Common myeloid progenitor, CD34-positive (primary cell): ENCODE measurements at regions not wholly inside any gene's neighbourhood (a gene's known extent, or its start where the extent isn't known, plus 50 kb on each side); places are given as distances from the start of the nearest gene placed in this dataset.

Experiments used
- CTCF ChIA-PET: fragments of 350-600 bp; sonication (Branson Sonifier 250); formaldehyde crosslinking; loops from one replicate; lab custom pipeline; 2021; ENCODE audit warnings: antibody characterized with exemption; lab: Charles Lee
- POLR2A ChIA-PET: fragments of 350-600 bp; sonication (Branson Sonifier 250); formaldehyde crosslinking; loops from one replicate; lab custom pipeline; 2021; ENCODE audit warnings: antibody characterized with exemption; lab: Charles Lee
- DNase-seq, 3 donors: peaks; one replicate each; pipeline versions ENCODE4 v3.0.0 to v3.0.0-alpha.2; 2013
- H3K27ac ChIP-seq, 2 experiments: 1 replicate in 1 of 2; 2 replicates in 1 of 2; pipeline ENCODE4 v1.7.0; 2013; ENCODE audit warnings: inconsistent platforms in 2 of 2, low read length in 2 of 2, mild to moderate bottlenecking in 2 of 2, low read depth in 1 of 2, moderate library complexity in 1 of 2; ENCODE audit not compliant: severe bottlenecking in 2 of 2, insufficient read depth in 1 of 2, poor library complexity in 1 of 2
- H3K27me3 ChIP-seq, 5 experiments: replicated peaks in 2 of 5; 1 replicate in 3 of 5; 2 replicates in 2 of 5; pipeline versions ENCODE4 v1.6.1 to v1.7.0; 2013; ENCODE audit warnings: low read length in 4 of 5, mild to moderate bottlenecking in 2 of 5, moderate library complexity in 2 of 5, inconsistent platforms in 1 of 5; ENCODE audit not compliant: insufficient read depth in 5 of 5, control insufficient read depth in 4 of 5
- H3K36me3 ChIP-seq, 4 experiments: 1 replicate in 2 of 4; 2 replicates in 2 of 4; pipeline versions ENCODE4 v1.6.1 to v1.7.0; 2013; ENCODE audit warnings: low read length in 3 of 4, control low read depth in 1 of 4, mild to moderate bottlenecking in 1 of 4; ENCODE audit not compliant: control insufficient read depth in 4 of 4, insufficient read depth in 4 of 4
- H3K4me1 ChIP-seq, 4 experiments: 1 replicate in 3 of 4; 2 replicates in 1 of 4; pipeline versions ENCODE4 v1.6.1 to v1.7.1; 2013; ENCODE audit warnings: low read length in 3 of 4, mild to moderate bottlenecking in 3 of 4, control low read depth in 1 of 4, inconsistent platforms in 1 of 4, moderate library complexity in 1 of 4; ENCODE audit not compliant: control insufficient read depth in 4 of 4, insufficient read depth in 4 of 4; ENCODE audit errors: control extremely low read depth in 1 of 4
- H3K4me3 ChIP-seq, 7 experiments: 1 replicate in 4 of 7; 2 replicates in 3 of 7; pipeline versions ENCODE4 v1.5.1 to v1.7.0; 2013; ENCODE audit warnings: mild to moderate bottlenecking in 7 of 7, low read length in 6 of 7, moderate library complexity in 6 of 7, inconsistent platforms in 2 of 7, low read depth in 2 of 7, control low read depth in 1 of 7; ENCODE audit not compliant: insufficient read depth in 4 of 7, control insufficient read depth in 1 of 7; ENCODE audit errors: extremely low read depth in 1 of 7
- H3K9me3 ChIP-seq, 5 experiments: 1 replicate in 4 of 5; 2 replicates in 1 of 5; pipeline versions ENCODE4 v1.6.1 to v1.7.1; 2013; ENCODE audit warnings: low read length in 4 of 5, mild to moderate bottlenecking in 2 of 5, inconsistent platforms in 1 of 5, low read depth in 1 of 5, moderate library complexity in 1 of 5; ENCODE audit not compliant: control insufficient read depth in 4 of 5, insufficient read depth in 2 of 5; ENCODE audit errors: control extremely low read depth in 1 of 5
- WGBS: methylation state at CpG from one replicate; pipeline ENCODE4 v1.1.5; 2013; ENCODE audit not compliant: insufficient coverage; 5-methylcytosine and 5-hydroxymethylcytosine counted together

- WGBS: 100% methylated on average over 1 of the region's 1 CpG
- no peaks in the 10 kb centered on the region for H3K27me3 ChIP-seq
- no peaks in the 10 kb centered on the region for H3K4me1 ChIP-seq
- H3K36me3 ChIP-seq: no peaks in the 10 kb centered on the region
- no peaks in the 10 kb centered on the region for H3K9me3 ChIP-seq
- CTCF ChIA-PET: interaction anchor here (1.2 kb wide), 1 partner anchor 53 kb away, joined by 3 read pairs; no protein-coding TSS in a partner anchor
- H3K4me3 ChIP-seq: no peak overlapping the region
- no peak overlapping the region for H3K27ac ChIP-seq
- POLR2A ChIA-PET: no interaction called here
- no peak for DNase-seq
These were observed 127.4 kb upstream of the UNC5C start for GRCh38 chr4:95676190-95676589.

DNA sequence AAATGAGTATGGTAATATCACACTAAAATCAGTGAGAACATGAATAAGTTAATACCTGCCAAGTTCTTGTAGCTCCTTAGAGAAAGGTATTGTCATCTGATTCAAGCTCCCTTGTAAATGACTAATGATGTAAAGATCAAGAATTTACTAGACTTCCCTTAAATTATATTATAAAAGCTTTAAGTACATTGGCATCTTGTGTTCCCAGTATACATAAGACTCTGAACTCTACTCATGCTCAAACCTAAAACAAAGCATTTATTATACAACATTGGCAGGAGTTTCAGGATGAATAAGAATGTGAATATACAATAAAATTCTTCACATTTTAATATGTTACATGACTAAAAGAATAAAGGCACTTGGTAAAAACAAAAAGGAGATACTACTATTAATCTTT is 126.8 kb upstream of the UNC5C start:
- DNase-seq: no peak
- no peaks in the 10 kb centered on the region for H3K9me3 ChIP-seq
- H3K27ac ChIP-seq: no peak overlapping the region
- H3K4me3 ChIP-seq: no peak overlapping the region
- H3K4me1 ChIP-seq: no peaks in the 10 kb centered on the region
- ChIA-PET CTCF (no interaction called here), POLR2A (no interaction called here)
- no peaks in the 10 kb centered on the region for H3K27me3 ChIP-seq
- H3K36me3 ChIP-seq: no peaks in the 10 kb centered on the region

GRCh38 chr4:95674521-95674981 is 125.8 kb upstream of the UNC5C start:
- no peak overlapping the region for H3K4me3 ChIP-seq
- H3K27ac ChIP-seq: no peak overlapping the region
- H3K36me3 ChIP-seq: no peaks in the 10 kb centered on the region
- H3K9me3 ChIP-seq: no peaks in the 10 kb centered on the region
- no peaks in the 10 kb centered on the region for H3K27me3 ChIP-seq
- ChIA-PET POLR2A (no interaction called here), CTCF (no interaction called here)
- H3K4me1 ChIP-seq: no peaks in the 10 kb centered on the region
- no peak for DNase-seq
- WGBS: 100% methylated on average over 1 of the region's 2 CpGs

DNA sequence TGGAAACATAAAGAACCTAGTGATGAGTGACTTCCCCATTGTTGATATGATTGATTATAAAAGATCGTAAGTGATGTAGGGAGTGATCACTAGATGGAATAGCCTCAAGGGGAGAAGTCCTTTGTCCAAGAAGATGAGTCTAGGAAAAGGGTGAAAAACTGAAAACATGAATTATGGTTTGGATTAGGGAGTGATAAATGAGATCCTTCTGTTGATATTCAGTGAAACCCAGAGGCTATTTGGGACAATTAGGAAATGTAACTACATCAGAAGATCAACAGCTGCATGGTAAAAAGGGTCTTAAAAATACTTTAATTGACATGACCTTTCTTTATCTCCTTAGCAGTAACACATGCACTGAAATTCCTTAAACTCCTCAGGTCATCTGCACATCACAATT is 124.0 kb upstream of the UNC5C start:
- Histone ChIP-seq H3K27me3 (no peaks in the 10 kb centered on the region), H3K9me3 (no peaks in the 10 kb centered on the region), H3K36me3 (no peaks in the 10 kb centered on the region), H3K4me3 (no peak overlapping the region), H3K4me1 (no peaks in the 10 kb centered on the region), H3K27ac (no peak overlapping the region)
- no peak for DNase-seq
- CTCF ChIA-PET: interaction anchor here (0.7 kb wide), 1 partner anchor 835 kb away, joined by 5 read pairs; no protein-coding TSS in a partner anchor
- WGBS: 100% methylated on average over 1 of the region's 1 CpG
- POLR2A ChIA-PET: no interaction called here

GRCh38 chr4:95660719-95661118 is 111.9 kb upstream of the UNC5C start:
- no peaks in the 10 kb centered on the region for H3K36me3 ChIP-seq
- DNase-seq: no peak
- WGBS: 67% methylated on average over 1 of the region's 3 CpGs
- H3K27ac ChIP-seq: no peak overlapping the region
- H3K4me1 ChIP-seq: no peaks in the 10 kb centered on the region
- ChIA-PET POLR2A (no interaction called here), CTCF (interaction anchor here (0.6 kb wide), 1 partner anchor 154 kb away, joined by 3 read pairs; no protein-coding TSS in a partner anchor)
- H3K4me3 ChIP-seq: no peak overlapping the region
- H3K27me3 ChIP-seq: no peaks in the 10 kb centered on the region
- H3K9me3 ChIP-seq: peaks cover 0 to 3% (median 0%) of the 10 kb centered on the region in 5 experiments

DNA sequence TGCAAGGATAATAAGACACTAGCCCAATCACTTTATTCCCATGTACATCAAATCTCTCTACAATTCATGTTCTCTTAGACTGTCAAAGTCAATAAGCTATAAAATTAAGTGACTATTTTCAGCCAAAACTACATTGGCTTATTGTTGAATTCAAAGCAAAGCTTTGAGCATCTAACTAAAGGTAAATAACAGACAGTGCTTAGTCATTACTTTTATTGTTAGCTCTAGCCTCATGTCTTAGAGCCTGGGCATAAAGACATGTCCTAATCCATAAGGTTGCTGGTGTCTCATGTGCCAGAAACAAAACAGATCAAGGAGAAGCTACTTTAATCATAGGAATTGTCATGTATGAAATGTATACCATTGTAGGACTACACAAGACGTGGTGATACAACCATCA is 103.1 kb upstream of the UNC5C start:
- no CpG with 5 or more reads among the region's 1 CpG for WGBS
- H3K36me3 ChIP-seq: no peaks in the 10 kb centered on the region
- H3K4me3 ChIP-seq: no peak overlapping the region
- no peaks in the 10 kb centered on the region for H3K27me3 ChIP-seq
- POLR2A ChIA-PET: no interaction called here
- no peaks in the 10 kb centered on the region for H3K4me1 ChIP-seq
- CTCF ChIA-PET: interaction anchor here (1.3 kb wide), 1 partner anchor 10 kb away, joined by 3 read pairs; no protein-coding TSS in a partner anchor
- no peak for DNase-seq
- peaks cover 0 to 7% (median 0%) of the 10 kb centered on the region in 5 experiments for H3K9me3 ChIP-seq
- H3K27ac ChIP-seq: no peak overlapping the region

- ChIA-PET CTCF (no interaction called here), POLR2A (no interaction called here)
- Histone ChIP-seq H3K27ac (no peak overlapping the region), H3K4me1 (no peaks in the 10 kb centered on the region), H3K27me3 (no peaks in the 10 kb centered on the region), H3K36me3 (no peaks in the 10 kb centered on the region), H3K9me3 (no peaks in the 10 kb centered on the region), H3K4me3 (no peak overlapping the region)
- DNase-seq: no peak
These were observed 95.6 kb upstream of the UNC5C start for GRCh38 chr4:95644417-95644816.
